Body of pancreas (tissue), 4 donors: ENCODE measurements at regions not wholly inside any gene's neighbourhood (a gene's known extent, or its start where the extent isn't known, plus 50 kb on each side); places are given as distances from the start of the nearest gene placed in this dataset.

Experiments used
- CTCF ChIP-seq, 7 experiments: fragments of 450-650 bp in 4 of 7; fragments of 200-600 bp in 3 of 7; sonication (generic) in 3 of 7; IDR thresholded peaks; one replicate each; pipeline ENCODE4 v1.5.1; 2016 to 2019; ENCODE audit warnings: antibody characterized with exemption in 7 of 7
- POLR2A ChIP-seq, 3 donors: fragments of 450-650 bp; IDR thresholded peaks; one replicate each; pipeline ENCODE4 v1.6.1; 2016; ENCODE audit warnings: antibody characterized with exemption in 3 of 3, mild to moderate bottlenecking in 2 of 3

DNA sequence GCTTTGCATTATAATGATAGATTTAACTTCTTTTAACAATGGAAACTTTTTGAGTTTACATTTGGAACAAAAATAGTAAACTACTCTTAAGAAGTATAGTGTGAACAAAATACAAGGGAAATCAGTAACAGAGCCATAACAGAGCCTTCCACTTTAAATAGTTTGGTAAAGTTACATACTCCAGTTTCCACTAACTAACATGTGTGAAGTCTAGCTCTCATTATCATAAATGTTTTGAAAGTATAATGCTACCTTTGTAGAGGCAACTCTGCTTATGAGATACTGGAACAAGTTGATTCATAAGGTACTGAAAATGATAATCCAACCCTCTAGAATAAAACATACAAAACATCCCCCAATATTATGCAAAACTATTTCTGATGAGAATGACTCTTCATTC lies 1155.1 kb upstream of the ADGRL2 start:
- no peak for TF ChIP-seq POLR2A (IDR thresholded peaks at IDR 0.05)
- TF ChIP-seq CTCF (IDR thresholded peaks at IDR 0.05) = no peak
